HG02610 (cell line): ENCODE measurements at regions not wholly inside any gene's neighbourhood (a gene's known extent, or its start where the extent isn't known, plus 50 kb on each side); places are given as distances from the start of the nearest gene placed in this dataset.

ENCODE experiments used
- ATAC-seq: cut with Tn5 transposase; IDR thresholded peaks from one replicate; pipeline ENCODE4 v1.9.1; 2021; ENCODE audit warnings: mild to moderate bottlenecking, moderate library complexity; ENCODE audit not compliant: unreplicated experiment

- no peak for ATAC-seq
These were observed 186.0 kb upstream of the FRMPD4 start for GRCh38 chrX:11952176-11952720.

GRCh38 chrX:11953615-11954014 lies 184.7 kb upstream of the FRMPD4 start:
- no peak for ATAC-seq

DNA sequence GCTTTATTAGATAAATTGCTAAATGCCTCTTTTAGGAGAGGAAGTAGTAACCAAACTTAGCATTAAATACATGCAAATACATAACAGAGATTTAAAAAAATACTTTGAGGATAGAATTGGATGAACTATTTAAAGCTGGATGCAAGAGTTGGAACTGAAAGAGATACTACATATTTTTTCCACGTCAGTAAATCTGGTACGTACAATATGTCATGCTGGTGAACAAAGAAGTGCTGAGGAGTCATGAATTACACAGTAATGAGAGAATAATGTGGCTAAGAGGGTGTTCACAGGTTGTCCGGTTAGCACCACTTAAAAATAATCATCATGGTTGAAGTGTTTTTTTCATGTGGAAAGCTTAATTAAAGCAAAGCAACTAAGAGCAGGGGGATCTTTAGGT lies 184.1 kb upstream of the FRMPD4 start:
- ATAC-seq, result no peak

DNA sequence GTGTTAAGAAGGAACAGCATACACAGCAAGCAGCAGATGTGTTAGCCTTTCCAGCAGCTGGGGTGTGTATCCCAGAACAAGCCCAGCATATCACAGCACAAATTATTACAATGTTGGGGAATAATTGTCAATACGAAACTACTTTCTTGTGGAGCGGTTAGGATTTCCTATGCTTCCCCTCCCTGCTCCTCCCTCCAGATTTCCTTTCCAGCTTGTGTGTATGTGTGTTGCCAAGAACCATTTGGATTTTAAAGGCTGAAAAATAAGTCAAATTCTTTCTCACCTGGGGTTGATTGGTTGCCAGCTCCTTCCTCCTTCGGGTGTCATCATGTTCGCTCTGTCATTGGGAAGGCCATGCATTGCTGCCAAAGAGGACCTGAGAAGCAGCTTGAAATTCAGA lies 178.2 kb upstream of the FRMPD4 start:
- ATAC-seq, result no peak

DNA sequence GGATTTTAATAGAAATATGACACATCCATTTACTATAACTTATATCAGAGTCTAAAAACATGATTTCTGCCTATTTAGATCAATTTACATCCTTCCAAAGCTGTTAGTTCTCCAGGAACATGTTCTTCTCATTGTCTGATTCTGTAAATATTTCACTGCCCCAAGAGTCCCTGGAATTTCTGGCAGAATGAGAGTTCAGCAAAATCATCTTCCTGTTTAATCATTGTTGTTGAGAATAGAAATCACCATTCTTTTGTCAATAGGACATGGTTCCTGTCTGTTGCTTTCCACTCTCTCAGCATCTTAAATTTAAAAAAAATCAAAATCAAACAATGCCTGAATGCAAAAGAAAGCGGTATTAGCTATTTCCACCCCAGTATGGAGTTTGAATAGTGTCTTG lies 172.8 kb upstream of the FRMPD4 start:
- ATAC-seq, result no peak

DNA sequence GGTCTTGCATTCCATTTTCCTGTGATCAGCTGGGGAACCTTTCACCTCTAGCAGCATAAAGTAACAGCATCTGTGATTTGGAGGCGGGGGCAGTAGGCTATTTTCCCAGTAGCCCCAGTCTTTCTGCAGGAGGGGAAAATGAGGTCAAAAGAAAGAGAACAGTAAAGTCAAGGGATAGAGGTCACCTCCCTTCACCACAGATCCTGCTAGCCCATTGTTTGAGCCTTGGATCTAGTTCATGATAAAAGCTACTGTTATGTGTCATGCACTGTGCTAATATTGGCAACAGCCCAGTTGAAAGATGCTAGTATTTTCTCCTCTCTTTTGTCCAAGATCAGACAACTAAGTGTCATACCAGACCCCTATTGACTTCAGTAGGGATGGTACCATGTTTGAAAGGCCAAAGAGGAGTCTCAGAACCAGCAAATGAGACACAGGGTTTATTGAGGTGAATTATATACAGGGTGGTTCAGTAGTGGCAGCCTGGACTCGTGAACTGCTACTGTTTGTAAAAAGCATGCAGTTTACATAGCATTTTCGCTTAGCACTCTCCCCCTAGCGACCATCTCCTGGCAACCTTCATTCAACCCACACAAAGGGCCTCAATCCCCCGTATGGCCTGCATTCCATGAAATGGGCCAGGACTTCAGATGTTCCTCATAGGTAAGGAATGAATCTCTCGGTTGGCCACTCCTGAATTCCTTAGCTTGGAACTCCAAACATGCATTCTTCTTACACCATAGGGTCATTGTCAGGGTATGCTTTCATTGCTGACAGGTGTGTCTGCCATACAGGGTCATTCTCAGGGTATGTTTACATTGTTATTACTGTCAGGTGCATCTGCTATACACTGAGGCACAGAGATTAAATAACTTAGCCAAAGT lies 170.0 kb upstream of the FRMPD4 start:
- ATAC-seq, result no peak

GRCh38 chrX:11968991-11969390 lies 169.3 kb upstream of the FRMPD4 start:
- ATAC-seq, result no peak

DNA sequence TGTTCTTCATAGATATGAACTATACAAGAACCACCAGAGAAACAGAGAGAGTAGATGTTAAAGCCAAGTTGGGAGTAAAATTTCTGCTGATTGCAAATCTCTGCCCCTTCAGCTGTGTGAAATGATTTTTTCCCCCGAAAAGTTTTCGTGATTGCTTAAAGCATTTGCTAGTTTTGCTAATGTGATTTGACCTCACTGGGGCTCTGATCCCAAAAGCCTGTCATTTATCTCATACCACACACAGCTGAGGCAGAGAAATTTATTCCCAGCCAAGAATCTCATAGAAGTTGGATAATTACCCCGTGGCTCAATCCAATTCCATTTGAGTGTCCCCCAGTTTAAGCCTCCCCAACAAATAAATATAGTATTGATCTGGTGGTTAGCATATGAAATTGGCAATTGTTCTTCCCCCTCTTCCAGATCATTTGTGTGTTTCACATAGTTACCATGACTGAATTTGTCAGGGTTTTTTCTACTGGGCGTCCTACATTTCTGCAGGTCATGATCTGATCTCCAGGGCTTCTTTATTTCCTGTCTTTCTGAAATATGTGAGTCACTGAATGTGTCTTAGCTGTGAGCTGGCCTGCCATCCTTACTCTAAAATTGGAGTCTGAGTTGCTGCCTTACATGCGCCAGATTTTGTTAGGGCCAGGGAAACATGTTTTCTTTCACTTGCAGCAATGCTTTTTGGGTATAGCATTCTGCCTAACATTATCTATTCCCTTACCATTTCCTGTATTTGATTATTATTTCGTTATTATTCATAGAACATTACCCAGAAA lies 167.5 kb upstream of the FRMPD4 start:
- ATAC-seq, result no peak

- ATAC-seq, result no peak
These were observed 161.6 kb upstream of the FRMPD4 start for GRCh38 chrX:11976663-11977062.

GRCh38 chrX:11992271-11992670 lies 146.0 kb upstream of the FRMPD4 start:
- ATAC-seq, result no peak

GRCh38 chrX:11995146-11995545 lies 143.1 kb upstream of the FRMPD4 start:
- no peak for ATAC-seq

GRCh38 chrX:11996810-11997209 lies 141.5 kb upstream of the FRMPD4 start:
- no peak for ATAC-seq

DNA sequence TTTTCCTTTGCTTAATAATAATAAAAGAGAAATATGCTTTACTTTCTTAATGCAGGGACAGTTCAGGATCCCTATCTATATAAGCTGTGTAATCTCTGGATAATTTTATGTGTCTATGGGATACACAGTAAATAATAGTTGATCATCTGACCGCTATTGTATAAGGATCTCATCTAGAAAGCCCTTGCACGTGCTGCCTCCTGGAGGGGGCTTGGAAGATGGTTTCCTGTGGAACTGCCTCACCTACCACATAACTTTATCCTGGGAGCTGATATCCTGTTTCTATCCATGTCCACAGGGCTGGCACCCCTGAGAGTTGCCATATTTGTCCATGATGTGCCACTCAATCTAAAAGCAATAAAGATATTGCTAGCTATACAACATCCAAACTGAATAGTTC lies 139.3 kb upstream of the FRMPD4 start:
- ATAC-seq, result no peak

GRCh38 chrX:12002876-12003275 lies 135.4 kb upstream of the FRMPD4 start:
- no peak for ATAC-seq

GRCh38 chrX:12007881-12008280 lies 130.4 kb upstream of the FRMPD4 start:
- peak; percentile 46 for ATAC-seq

GRCh38 chrX:12010436-12010835 lies 127.8 kb upstream of the FRMPD4 start:
- ATAC-seq, result no peak

DNA sequence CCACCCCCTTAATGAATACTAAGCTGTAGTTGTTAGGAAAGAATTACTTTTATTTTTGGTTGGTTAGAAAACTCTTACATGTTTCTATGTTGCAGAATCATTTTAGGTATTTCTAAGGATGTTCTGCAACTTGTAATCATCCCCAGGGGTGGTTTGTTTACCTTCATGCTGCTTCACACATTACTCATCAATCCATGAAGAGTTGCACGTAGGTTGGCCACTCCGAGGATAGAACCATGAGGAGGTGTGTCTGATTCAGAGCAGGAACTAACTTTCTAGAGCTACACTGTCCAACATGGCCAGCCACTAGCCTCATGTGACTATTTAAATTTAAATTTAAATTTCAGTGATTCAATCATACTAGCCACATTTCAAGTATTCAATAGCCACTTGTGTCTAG lies 127.2 kb upstream of the FRMPD4 start:
- no peak for ATAC-seq

DNA sequence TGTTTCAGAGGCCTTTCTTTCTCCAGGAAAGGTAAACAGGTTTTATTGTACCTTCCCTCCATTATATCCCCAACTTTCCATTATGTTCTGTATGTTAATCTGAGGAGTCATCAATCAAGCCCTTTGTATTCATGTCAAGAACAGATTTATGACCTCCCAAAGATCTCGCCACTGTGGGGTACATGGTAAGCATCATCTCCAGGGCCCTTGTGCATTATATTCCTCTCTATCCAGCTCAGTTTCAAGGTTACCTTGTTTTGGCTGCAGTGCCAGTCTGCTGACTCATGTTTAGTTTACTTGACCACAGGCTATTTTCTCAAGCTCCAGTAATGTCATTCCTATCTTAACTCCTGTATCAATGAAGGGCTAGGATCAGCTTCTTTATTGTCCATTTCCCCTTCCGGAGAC lies 125.1 kb upstream of the FRMPD4 start:
- ATAC-seq, result no peak

DNA sequence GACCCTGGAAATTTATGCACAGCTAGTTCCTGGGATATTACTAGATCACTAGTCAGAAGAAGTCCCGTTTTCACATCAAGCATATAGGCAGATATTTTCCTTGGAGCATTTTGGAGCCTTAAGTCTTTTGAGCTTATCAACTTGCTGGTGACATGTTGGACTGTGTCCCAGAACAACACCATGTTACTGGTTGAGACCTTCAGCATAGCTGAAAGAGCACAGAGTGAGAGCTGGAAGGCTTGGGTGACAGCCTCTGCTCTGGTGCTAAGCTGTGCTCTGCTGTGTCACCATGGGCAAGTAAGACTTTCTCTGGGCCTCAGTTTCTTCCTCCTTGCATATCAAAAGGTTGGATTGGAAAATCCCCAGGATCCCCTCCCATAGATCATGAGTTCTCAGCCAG lies 116.6 kb upstream of the FRMPD4 start:
- ATAC-seq, result no peak

DNA sequence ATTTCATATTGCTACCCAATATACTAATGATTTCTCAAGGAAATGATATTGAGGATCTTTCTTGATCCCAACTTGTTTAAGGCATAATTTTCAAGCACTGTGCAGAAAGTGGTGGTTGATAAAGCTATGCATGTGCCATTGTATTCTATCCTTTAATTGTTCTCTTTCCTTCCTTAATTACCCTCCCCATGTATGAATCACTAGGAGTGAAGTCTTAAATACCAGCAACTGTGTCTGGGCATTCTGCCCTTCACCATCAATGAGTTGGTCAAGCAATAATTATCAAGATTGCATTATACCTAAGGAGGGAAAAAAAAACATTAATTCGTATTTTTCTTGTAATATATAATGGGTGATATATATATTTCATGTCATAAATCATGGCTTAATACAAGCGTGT lies 111.8 kb upstream of the FRMPD4 start:
- no peak for ATAC-seq

DNA sequence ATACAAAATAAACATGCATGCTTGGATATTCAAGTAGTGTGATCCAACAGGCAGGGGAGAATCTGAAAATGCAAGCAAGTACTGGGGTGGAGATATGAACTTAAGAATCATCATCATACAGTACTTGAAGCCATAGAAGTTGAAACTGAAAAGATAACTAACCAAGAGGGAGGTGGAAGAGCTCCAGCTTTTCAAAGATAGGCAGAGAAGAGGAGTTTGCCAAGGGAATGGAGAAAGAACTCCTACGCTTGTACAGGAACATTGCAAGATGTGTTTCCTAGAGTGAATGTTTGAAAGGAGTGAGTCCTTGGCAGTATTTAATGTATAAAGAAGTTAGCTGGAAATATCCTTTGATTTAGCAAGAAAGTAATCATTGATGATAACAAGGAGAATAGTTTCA lies 106.2 kb upstream of the FRMPD4 start:
- no peak for ATAC-seq

GRCh38 chrX:12034741-12035140 lies 103.5 kb upstream of the FRMPD4 start:
- ATAC-seq, result no peak
